ENCODE measurements at regions not wholly inside any gene's neighbourhood (a gene's known extent, or its start where the extent isn't known, plus 50 kb on each side); places are given as distances from the start of the nearest gene placed in this dataset.

- DNase-seq (ENCODE audit: low read depth) = no peak
- no peak overlapping the region for H3K4me3 ChIP-seq (ENCODE audit: low read length)
- TF ChIP-seq CTCF (conservative IDR thresholded peaks at IDR 0.05; ENCODE audit: low read depth, low read length) = no peak
Measured at GRCh38 chr10:57225920-57226319, 864.9 kb upstream of the ZWINT start.

GRCh38 chr10:57224811-57225210, 863.8 kb upstream of the ZWINT start:
- no peak for TF ChIP-seq CTCF (conservative IDR thresholded peaks at IDR 0.05; ENCODE audit: low read depth, low read length)
- H3K4me3 ChIP-seq (ENCODE audit: low read length) = no peak overlapping the region
- DNase-seq (ENCODE audit: low read depth) = no peak

- TF ChIP-seq CTCF (conservative IDR thresholded peaks at IDR 0.05; ENCODE audit: low read depth, low read length) = no peak
- H3K4me3 ChIP-seq (ENCODE audit: low read length) = no peak overlapping the region
- no peak for DNase-seq (ENCODE audit: low read depth)
Measured at GRCh38 chr10:57222603-57223002, 861.5 kb upstream of the ZWINT start.

GRCh38 chr10:57222129-57222528, 861.1 kb upstream of the ZWINT start:
- no peak overlapping the region for H3K4me3 ChIP-seq (ENCODE audit: low read length)
- no peak for TF ChIP-seq CTCF (conservative IDR thresholded peaks at IDR 0.05; ENCODE audit: low read depth, low read length)
- DNase-seq (ENCODE audit: low read depth) = no peak

GRCh38 chr10:57221674-57222073, 860.6 kb upstream of the ZWINT start:
- no peak overlapping the region for H3K4me3 ChIP-seq (ENCODE audit: low read length)
- DNase-seq (ENCODE audit: low read depth) = no peak

GRCh38 chr10:57218382-57218781, 857.3 kb upstream of the ZWINT start:
- no peak for TF ChIP-seq CTCF (conservative IDR thresholded peaks at IDR 0.05; ENCODE audit: low read depth, low read length)
- no peak overlapping the region for H3K4me3 ChIP-seq (ENCODE audit: low read length)
- no peak for DNase-seq (ENCODE audit: low read depth)

More at GRCh38 chr10:57221674-57222073, 860.6 kb upstream of the ZWINT start:
- TF ChIP-seq CTCF (conservative IDR thresholded peaks at IDR 0.05; ENCODE audit: low read depth, low read length) = no peak

- DNase-seq (ENCODE audit: low read depth) = no peak
- TF ChIP-seq CTCF (conservative IDR thresholded peaks at IDR 0.05; ENCODE audit: low read depth, low read length) = no peak
Measured at GRCh38 chr10:57202356-57202755, 841.3 kb upstream of the ZWINT start.

More at GRCh38 chr10:57202356-57202755, 841.3 kb upstream of the ZWINT start:
- no peak overlapping the region for H3K4me3 ChIP-seq (ENCODE audit: low read length)
